Non-pigmented ciliary epithelial cell (primary cell): ENCODE measurements at regions not wholly inside any gene's neighbourhood (a gene's known extent, or its start where the extent isn't known, plus 50 kb on each side); places are given as distances from the start of the nearest gene placed in this dataset.

Experiments
- DNase-seq: peaks from one replicate; pipeline ENCODE4 v3.0.0-alpha.2; 2010; ENCODE audit warnings: low read depth

- DNase-seq, result no peak
Observed at GRCh38 chr6:92617721-92618120, 801.6 kb downstream of the EPHA7 start.

DNA sequence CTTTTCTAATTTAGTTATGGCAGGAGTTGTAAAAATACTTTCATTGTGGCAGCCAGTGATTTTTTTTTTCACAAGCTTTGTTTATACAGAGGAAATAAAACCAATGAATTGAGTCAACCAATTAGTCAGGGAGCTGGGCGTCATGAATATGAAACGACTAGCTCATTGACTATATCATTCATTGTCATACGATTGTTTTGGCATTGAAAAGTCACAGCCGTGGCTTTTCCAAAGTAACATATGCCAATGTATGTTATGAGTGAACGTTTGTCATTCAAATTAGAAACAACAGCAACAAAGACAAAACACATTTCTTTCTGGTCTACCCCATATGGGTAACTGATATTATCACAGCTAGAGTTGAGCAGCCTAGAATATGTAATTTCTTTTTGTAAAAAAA, 810.6 kb downstream of the EPHA7 start:
- no peak for DNase-seq

DNA sequence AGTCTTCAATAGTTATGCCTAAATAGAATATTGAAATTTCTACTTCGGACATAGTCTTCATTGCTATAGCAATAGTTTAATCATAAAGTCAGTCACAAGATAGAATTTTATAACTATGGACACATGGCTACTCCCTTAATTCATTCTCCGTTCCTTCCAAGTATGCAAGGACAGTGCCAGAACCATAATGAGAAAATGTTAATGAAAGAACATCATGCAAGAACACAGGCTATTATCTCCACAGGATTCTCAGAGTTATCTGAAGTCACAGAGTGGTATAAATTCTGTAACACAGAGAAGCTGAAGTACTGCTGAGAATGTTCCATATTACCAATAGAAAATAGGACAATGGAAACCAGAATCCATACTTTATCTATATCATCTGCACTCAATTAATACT, 826.2 kb downstream of the EPHA7 start:
- DNase-seq, result no peak

DNA sequence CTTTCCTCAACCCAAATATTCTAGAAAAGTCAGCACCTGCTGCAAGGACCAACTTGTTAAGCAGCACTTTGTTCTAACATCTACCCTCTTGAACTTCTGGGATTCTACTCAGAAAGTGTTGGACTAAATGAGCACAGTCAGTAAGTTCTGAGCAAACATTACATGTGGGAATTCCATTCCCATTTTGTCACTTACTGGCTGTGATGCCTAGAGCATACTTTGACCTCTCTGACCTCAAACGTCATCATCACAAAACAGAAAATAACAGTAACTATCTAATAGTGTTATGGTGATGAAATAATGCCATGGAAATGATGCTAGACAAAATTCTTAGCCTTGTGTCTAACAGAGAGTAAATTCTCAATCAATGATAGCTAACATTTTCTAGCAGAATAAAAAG, 829.4 kb downstream of the EPHA7 start:
- DNase-seq, result no peak

GRCh38 chr6:92588148-92588547, 831.2 kb downstream of the EPHA7 start:
- DNase-seq, result no peak

GRCh38 chr6:92587525-92587924, 831.8 kb downstream of the EPHA7 start:
- DNase-seq, result no peak

GRCh38 chr6:92586236-92586977, 833.0 kb downstream of the EPHA7 start:
- DNase-seq, result no peak

DNA sequence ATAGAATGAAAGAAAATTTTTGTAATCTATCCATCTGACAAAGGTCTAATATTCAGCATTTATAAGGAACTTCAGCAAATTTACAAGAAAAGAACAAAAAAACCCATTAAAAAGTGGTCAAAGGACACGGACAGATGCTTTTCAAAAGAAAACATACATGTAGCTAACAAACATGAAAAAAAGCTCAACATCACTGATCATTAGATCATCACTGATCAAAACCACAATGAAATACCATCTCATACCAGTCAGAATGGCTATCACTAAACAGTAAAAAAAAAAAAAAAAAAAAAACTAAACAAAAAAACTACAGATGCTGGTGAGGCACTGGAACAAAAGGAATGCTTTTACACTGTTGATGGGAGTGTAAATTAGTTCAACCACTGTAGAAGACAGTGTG, 837.1 kb downstream of the EPHA7 start:
- DNase-seq, result no peak

GRCh38 chr6:92577077-92577719, 842.2 kb downstream of the EPHA7 start:
- peak; percentile 43 for DNase-seq

DNA sequence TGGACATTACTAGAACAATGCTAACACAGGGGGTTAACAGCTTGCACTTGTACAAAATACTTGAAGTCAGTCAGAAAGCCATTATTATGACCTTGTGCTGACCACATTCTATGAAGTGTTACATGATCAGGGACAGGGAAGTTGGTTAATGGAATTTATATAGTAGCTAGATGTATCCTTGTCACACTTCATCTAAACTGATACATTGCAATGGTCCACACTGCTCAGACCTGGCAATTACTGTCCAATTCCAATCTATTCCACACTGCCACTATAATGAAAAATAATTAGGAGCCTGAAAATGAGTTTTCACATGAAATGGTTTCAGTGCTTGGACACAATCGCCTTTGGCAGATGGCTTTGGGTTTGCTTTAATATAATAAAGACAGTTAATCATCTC, 850.8 kb downstream of the EPHA7 start:
- DNase-seq, result no peak

DNA sequence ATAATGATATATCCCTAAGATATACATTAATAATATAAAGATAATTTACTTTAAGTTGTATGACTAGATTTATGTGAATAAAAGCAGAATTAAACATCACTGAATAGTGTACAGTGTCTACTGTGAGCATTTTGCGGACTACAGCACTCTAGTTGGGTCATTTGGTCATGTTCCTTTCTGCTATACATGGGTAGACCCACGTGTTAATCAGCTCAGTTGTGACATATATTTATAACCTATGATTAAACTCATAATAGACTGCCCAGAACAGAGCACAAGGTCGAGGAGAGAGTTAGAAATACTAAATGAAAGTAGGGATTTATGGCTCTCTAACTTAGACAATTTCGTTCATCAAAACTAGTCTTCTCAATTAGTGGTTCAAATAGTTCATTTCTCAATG, 852.7 kb downstream of the EPHA7 start:
- no peak for DNase-seq

DNA sequence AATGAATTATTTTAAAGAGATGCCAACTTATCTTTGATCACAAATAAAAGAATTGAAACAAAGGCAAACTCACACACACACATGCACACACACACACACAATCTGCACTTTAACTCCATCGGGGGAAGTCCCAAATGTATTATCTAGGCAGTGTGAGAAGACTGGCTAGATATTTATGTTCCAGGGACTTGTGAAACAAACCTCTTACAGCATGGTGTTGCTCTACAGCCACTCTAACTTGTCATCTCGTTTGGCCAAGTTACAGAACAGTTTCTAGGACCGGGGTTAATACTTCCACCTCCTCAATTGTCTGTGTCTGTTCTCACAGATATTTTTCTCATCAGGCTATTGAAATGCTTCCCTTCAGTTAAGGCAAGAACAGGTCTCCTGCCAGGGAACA, 855.0 kb downstream of the EPHA7 start:
- DNase-seq, result no peak

DNA sequence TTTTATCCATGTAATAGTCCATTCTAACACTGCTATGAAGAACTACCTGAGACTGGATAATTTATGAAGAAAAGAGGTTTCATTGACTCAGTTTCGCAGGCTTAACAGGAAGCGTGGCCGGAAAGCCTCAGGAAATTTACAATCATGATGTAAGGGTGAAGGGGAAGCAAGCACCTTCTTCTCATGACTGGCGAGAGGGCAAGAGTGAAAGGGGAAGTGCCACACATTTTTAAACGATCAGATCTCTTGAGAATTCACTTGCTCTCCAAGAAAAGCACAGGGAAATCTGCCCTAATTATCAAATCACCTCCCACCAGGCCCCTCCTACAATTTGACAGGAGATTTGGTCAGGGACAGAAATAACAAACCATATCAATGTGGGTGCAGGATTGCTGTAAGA, 859.7 kb downstream of the EPHA7 start:
- DNase-seq, result no peak

- no peak for DNase-seq
Observed at GRCh38 chr6:92559003-92559402, 860.4 kb downstream of the EPHA7 start.

GRCh38 chr6:92550501-92550900, 868.9 kb downstream of the EPHA7 start:
- no peak for DNase-seq

GRCh38 chr6:92545861-92546260, 873.5 kb downstream of the EPHA7 start:
- DNase-seq, result no peak

- DNase-seq, result no peak
Observed at GRCh38 chr6:92541448-92542060, 877.8 kb downstream of the EPHA7 start.

DNA sequence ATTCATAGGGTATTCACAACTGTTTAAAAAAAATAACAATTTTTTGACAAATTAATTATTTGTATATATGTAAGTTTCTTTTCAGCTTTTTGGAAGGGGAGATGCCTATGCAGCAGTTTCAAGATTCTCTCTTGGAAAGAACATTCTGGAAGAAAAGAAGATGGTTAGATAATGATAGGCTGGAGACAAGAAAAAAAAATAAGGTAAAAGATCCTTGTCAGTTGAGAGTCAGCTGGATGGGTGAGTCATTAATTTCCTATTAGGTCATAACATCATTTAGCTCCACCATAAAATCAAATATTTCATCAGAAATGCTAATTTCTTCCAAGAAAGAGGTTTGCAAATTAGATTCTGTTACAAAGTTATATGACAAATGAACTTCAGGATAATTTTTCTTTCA, 880.4 kb downstream of the EPHA7 start:
- no peak for DNase-seq

- DNase-seq, result no peak
Observed at GRCh38 chr6:92538275-92538674, 881.1 kb downstream of the EPHA7 start.

GRCh38 chr6:92534109-92534508, 885.2 kb downstream of the EPHA7 start:
- no peak for DNase-seq

DNA sequence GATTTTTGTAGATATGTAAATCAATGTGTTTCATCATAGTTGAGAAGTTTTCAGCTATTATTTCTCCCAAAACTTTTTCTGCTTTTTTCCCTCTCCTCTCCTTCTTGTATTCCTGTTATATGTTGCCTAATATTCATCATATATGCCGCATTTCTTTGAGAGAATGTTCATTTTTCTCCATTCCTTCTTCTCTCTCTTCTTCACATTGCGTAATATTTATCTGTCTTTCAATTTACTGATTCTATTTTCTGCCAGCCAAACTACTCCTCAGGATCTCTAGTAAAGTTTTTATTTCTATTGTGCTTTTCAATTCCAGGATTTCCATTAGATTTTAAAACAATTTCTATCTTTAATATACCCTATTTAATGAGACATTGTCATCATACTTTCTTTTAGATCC, 896.8 kb downstream of the EPHA7 start:
- DNase-seq, result no peak

DNA sequence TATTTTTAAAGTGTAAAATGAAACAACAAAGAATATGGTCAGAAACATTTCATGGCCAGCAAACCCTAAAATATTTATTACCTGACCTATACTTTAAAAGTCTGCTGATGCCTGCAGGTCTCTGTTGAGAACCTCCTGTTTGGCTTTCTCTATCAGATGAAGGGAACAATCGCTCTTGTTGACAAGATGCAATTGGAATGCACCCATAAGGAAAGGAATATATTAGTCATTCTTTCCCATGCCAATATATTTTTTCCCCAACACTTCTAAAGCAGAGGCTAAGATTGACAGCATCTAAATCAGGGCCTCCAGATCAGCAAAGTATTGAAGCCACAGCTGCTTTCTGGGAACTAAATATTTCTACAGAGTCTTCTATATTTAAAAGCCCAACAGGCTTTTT, 897.8 kb downstream of the EPHA7 start:
- no peak for DNase-seq

DNA sequence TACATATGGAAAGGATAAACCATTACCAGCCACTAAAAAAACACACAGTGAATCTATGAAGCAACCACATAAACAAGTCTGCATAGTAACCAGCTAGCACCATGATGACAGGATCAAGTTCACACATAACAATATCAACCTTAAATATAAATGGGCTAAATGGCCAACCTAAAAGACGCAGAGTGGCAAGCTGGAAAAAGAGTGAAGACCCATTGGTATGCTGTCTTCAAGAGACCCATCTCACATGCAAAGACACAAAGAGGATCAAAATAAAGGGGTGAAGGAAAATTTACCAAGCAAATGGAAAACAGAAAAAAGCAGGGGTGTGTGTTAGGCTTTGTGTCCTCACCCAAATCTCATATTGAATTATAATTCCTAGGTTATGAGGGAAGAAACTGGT, 909.2 kb downstream of the EPHA7 start:
- DNase-seq, result no peak

DNA sequence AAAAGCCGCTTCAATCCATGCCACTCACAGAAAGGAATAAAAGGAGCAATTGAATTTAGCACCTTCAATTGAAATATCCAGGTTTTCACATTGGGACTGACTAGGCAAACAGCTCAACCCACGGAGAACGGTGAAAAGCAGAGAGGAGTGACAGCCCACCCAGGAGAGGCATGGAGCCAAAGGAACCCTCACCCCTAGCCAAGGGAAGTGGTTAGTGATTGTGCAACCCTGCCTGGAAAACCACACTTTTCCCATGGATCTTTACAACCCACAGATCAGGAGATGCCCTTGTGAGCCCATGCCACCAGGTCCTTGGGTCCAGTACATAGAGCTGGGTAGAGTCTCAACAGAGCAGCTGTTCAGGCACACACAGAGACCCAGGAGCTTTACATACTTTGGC, 911.8 kb downstream of the EPHA7 start:
- DNase-seq, result no peak
